Gastrocnemius medialis (tissue), 4 donors: ENCODE measurements at regions not wholly inside any gene's neighbourhood (a gene's known extent, or its start where the extent isn't known, plus 50 kb on each side); places are given as distances from the start of the nearest gene placed in this dataset.

Source experiments
- ATAC-seq, 2 donors: fragments of 150-250 bp; one replicate each; pipeline ENCODE4 v1.9.1; 2016
- DNase-seq, 2 donors: peaks; one replicate each; pipeline ENCODE4 v3.0.0-alpha.2; 2019
- H3K27ac ChIP-seq, 4 donors: fragments of 200-600 bp; sonication (generic); 1 replicate in 1 of 4; 2 replicates in 3 of 4; pipeline ENCODE4 v1.5.1; 2016 to 2018; ENCODE audit warnings: mild to moderate bottlenecking in 2 of 4, moderate library complexity in 1 of 4
- H3K27me3 ChIP-seq, 3 donors: fragments of 200-600 bp; sonication (generic) in 2 of 3; 1 replicate in 1 of 3; 2 replicates in 2 of 3; pipeline versions ENCODE4 v1.5.1 to v1.6.0; 2016 to 2019; ENCODE audit warnings: mild to moderate bottlenecking in 1 of 3, moderate library complexity in 1 of 3
- H3K36me3 ChIP-seq, 2 donors: fragments of 200-600 bp; sonication (generic) in 1 of 2; one replicate each; pipeline ENCODE4 v1.5.1; 2017 to 2018
- H3K4me1 ChIP-seq, 2 donors: fragments of 200-600 bp; sonication (generic) in 1 of 2; one replicate each; pipeline ENCODE4 v1.5.1; 2016 to 2017; ENCODE audit warnings: mild to moderate bottlenecking in 2 of 2
- H3K4me3 ChIP-seq, 4 donors: fragments of 200-600 bp; sonication (generic) in 3 of 4; 1 replicate in 1 of 4; 2 replicates in 3 of 4; pipeline ENCODE4 v1.5.1; 2016 to 2019; ENCODE audit warnings: mild to moderate bottlenecking in 2 of 4
- H3K9me3 ChIP-seq, 3 donors: fragments of 200-600 bp; sonication (generic) in 2 of 3; 1 replicate in 1 of 3; 2 replicates in 2 of 3; pipeline ENCODE4 v1.5.1; 2016 to 2019
- POLR2A ChIP-seq, 2 donors: fragments of 450-650 bp; IDR thresholded peaks; one replicate each; pipeline ENCODE4 v1.6.1; 2017; ENCODE audit warnings: antibody characterized with exemption in 2 of 2, mild to moderate bottlenecking in 2 of 2, moderate library complexity in 2 of 2
- in situ Hi-C, 4 donors: fragments of 200-750 bp; cut with MboI; loops; one replicate each; pipeline versions ENCODE4 v1.15.0 to v1.8.0; 2017; ENCODE audit warnings: low sequenced_read_pairs in 4 of 4
- intact Hi-C: fragments of 100-400 bp; cut with DNase I; formaldehyde crosslinking; loops from one replicate; pipeline ENCODE4 v1.15.1; 2023; ENCODE audit warnings: low total_unique reads
- TF ChIP-seq, protein P1 (sequence below), 5 experiments: fragments of 450-650 bp in 3 of 5; fragments of 200-600 bp in 2 of 5; sonication (generic) in 2 of 5; IDR thresholded peaks in 4 of 5; conservative IDR thresholded peaks in 1 of 5; 1 replicate in 4 of 5; 2 replicates in 1 of 5; pipeline ENCODE4 v1.5.1; 2016 to 2019; ENCODE audit warnings: antibody characterized with exemption in 5 of 5, mild to moderate bottlenecking in 3 of 5, moderate library complexity in 3 of 5

- Histone ChIP-seq H3K27me3 (no peaks in the 10 kb centered on the region), H3K27ac (no peak overlapping the region), H3K9me3 (no peaks in the 10 kb centered on the region), H3K4me1 (no peaks in the 10 kb centered on the region), H3K36me3 (no peaks in the 10 kb centered on the region), H3K4me3 (no peak overlapping the region)
- ATAC-seq (no peak), DNase-seq (no peak)
- TF ChIP-seq POLR2A (IDR thresholded peaks at IDR 0.05) = no peak
- TF ChIP-seq, protein P1, sequence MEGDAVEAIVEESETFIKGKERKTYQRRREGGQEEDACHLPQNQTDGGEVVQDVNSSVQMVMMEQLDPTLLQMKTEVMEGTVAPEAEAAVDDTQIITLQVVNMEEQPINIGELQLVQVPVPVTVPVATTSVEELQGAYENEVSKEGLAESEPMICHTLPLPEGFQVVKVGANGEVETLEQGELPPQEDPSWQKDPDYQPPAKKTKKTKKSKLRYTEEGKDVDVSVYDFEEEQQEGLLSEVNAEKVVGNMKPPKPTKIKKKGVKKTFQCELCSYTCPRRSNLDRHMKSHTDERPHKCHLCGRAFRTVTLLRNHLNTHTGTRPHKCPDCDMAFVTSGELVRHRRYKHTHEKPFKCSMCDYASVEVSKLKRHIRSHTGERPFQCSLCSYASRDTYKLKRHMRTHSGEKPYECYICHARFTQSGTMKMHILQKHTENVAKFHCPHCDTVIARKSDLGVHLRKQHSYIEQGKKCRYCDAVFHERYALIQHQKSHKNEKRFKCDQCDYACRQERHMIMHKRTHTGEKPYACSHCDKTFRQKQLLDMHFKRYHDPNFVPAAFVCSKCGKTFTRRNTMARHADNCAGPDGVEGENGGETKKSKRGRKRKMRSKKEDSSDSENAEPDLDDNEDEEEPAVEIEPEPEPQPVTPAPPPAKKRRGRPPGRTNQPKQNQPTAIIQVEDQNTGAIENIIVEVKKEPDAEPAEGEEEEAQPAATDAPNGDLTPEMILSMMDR (IDR thresholded peaks at IDR 0.05 in 4 of 5, conservative IDR thresholded peaks at IDR 0.05 in 1 of 5) = no peak
- in situ Hi-C loops = no loop called here
- intact Hi-C loops = no loop called here
Measured at GRCh38 chr3:103794656-103795055, 1359.8 kb downstream of the ZPLD1 start.

DNA sequence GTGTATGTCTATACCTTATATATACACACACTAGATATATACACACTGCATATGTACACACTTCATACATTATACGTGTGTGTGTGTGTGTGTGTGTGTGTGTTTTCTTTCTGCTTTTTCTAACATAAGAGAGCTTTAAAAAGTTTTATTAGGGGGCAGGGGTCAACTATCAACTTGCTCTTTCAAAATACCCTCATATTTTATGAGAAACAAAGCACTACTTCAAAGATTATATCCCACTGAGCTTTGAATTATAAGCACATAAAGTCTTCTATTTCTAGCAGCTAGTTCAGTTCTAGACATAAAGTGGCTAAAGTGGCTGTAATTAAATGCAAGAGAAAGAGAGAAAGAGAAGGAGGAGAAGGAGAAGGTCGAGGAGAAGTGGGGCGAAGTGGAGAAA lies 1361.3 kb downstream of the ZPLD1 start:
- DNase-seq = no peak
- H3K4me1 ChIP-seq = no peaks in the 10 kb centered on the region
- no peaks in the 10 kb centered on the region for H3K36me3 ChIP-seq
- H3K27me3 ChIP-seq = no peaks in the 10 kb centered on the region
- TF ChIP-seq POLR2A (IDR thresholded peaks at IDR 0.05) = no peak
- TF ChIP-seq, protein P1 (IDR thresholded peaks at IDR 0.05 in 4 of 5, conservative IDR thresholded peaks at IDR 0.05 in 1 of 5) = no peak
- intact Hi-C loops = no loop called here
- no peak overlapping the region for H3K4me3 ChIP-seq
- in situ Hi-C loops = no loop called here
- H3K27ac ChIP-seq = no peak overlapping the region
- no peaks in the 10 kb centered on the region for H3K9me3 ChIP-seq
- no peak for ATAC-seq

GRCh38 chr3:103803787-103804186 lies 1369.0 kb downstream of the ZPLD1 start:
- no peak overlapping the region for H3K27ac ChIP-seq
- in situ Hi-C loops (loop anchor here in 1 of 4 donors (25.0 kb wide), 1 partner anchor 109 kb away; no protein-coding TSS in a partner anchor), intact Hi-C loops (no loop called here)
- H3K9me3 ChIP-seq = no peaks in the 10 kb centered on the region
- no peaks in the 10 kb centered on the region for H3K4me1 ChIP-seq
- TF ChIP-seq, protein P1 (IDR thresholded peaks at IDR 0.05 in 4 of 5, conservative IDR thresholded peaks at IDR 0.05 in 1 of 5) = no peak
- no peak for TF ChIP-seq POLR2A (IDR thresholded peaks at IDR 0.05)
- no peaks in the 10 kb centered on the region for H3K36me3 ChIP-seq
- no peak for ATAC-seq
- no peak overlapping the region for H3K4me3 ChIP-seq
- H3K27me3 ChIP-seq = no peaks in the 10 kb centered on the region
- DNase-seq = no peak

- in situ Hi-C loops = loop anchor here in 1 of 4 donors (25.0 kb wide), 1 partner anchor 102 kb away; no protein-coding TSS in a partner anchor
- no peak for ATAC-seq
Measured at GRCh38 chr3:103810167-103810566, 1375.4 kb downstream of the ZPLD1 start.

More at GRCh38 chr3:103810167-103810566, 1375.4 kb downstream of the ZPLD1 start:
- peaks cover 0 to 5% (median 0%) of the 10 kb centered on the region in 3 donors for H3K9me3 ChIP-seq
- H3K27ac ChIP-seq = no peak overlapping the region
- H3K4me3 ChIP-seq = no peak overlapping the region
- no peaks in the 10 kb centered on the region for H3K36me3 ChIP-seq
- intact Hi-C loops = no loop called here
- DNase-seq = no peak
- TF ChIP-seq, protein P1 (IDR thresholded peaks at IDR 0.05 in 4 of 5, conservative IDR thresholded peaks at IDR 0.05 in 1 of 5) = no peak
- no peak for TF ChIP-seq POLR2A (IDR thresholded peaks at IDR 0.05)
- no peaks in the 10 kb centered on the region for H3K27me3 ChIP-seq
- no peaks in the 10 kb centered on the region for H3K4me1 ChIP-seq
